Posterior vena cava (tissue), 2 donors: ENCODE measurements at regions not wholly inside any gene's neighbourhood (a gene's known extent, or its start where the extent isn't known, plus 50 kb on each side); places are given as distances from the start of the nearest gene placed in this dataset.

Experiments
- DNase-seq: peaks from one replicate; pipeline ENCODE4 v3.0.0-alpha.2; 2020; ENCODE audit warnings: low spot score
- intact Hi-C, 2 donors: fragments of 100-400 bp; cut with DNase I; formaldehyde crosslinking; loops; one replicate each; pipeline versions ENCODE4 v1.14.1 to v1.14.2; 2022 to 2023
- donor health status: DM: yes; HTN: yes; CAD: no.
- donor health status: DM: yes; HTN: yes; CAD: no.

DNA sequence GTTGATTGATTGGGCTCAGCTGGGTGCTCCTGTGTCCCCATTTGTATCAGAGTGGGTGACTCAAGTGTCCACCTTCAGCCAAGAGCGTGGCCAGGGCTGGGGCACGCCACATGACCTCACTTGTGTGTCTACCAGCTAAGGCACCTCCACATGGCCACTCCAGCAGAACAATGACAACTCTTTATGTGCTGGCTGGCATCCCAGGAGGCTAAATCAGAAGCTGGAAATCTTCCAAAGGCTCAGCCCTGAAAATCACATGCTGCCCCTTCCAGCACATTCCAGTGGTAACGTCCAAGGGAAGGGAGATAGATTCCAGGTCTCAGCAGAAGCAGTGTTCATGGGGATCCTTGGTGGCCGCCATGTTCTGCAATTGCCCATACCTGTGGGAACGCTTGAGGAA lies 585.5 kb downstream of the AJAP1 start:
- intact Hi-C loops: no loop called here
- no peak for DNase-seq

DNA sequence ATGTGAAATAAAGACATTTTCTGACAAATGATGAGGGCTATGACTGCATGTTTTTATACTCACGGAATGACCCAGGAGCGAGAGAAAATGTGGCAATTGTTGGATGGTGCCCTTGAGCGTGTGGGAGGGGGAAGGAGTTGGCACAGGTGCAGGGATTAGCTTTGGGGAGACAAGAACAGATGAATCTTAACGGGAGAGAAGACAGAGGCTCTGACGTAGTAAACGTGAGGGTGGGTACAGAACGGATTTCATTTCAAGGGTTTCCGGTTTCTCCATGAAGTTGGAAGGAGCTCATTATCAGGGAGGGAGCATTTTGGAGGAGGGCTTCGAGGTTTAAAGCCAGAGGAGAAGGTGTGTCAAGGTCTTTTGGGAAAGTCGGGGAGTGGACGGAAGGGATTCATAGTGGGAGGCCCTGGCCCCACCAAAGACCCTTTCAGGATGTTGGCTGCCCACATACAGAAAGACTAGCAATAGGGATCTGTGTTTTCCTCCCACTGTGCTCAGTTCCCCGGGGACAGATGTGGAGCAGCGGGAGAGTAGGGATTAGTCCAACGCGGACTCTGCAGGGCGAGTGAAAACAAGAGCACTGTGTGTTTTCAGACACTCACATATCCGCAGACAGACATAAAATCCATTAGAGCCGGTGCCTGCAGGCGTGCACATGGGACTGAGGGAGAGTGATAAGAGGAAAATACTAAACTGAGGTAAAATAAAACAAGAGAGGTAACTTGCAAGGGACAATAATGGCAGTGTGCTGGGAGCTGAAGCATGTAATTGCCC lies 584.1 kb downstream of the AJAP1 start:
- no peak for DNase-seq

DNA sequence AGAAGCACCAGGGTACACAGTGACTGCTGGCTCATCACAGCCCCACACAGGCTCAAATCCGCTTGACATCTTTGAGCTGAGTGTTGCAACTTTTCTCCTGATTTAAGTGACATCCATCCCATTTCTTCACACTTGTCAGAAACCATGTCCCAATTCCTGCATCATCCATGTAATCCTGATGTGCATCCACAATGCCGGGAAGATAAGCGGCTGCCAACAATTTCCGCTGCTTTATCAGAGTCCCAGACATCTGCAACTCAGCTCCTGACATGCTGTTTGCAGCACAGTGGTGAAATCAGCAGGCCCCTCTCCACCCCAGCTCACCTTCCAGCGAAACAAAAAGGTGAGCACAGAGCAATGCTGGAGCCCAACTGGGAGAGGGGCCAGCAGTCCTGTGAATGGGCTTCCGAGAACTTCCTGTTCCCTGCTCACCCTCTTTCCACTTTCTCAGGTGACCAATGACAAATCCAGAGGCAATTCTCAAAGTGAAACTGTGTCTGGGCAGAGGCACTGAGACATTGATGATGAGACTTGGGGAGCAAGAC lies 581.0 kb downstream of the AJAP1 start:
- no peak for DNase-seq
- intact Hi-C loops: no loop called here

More for the DNA sequence above, 584.1 kb downstream of the AJAP1 start:
- intact Hi-C loops: no loop called here

DNA sequence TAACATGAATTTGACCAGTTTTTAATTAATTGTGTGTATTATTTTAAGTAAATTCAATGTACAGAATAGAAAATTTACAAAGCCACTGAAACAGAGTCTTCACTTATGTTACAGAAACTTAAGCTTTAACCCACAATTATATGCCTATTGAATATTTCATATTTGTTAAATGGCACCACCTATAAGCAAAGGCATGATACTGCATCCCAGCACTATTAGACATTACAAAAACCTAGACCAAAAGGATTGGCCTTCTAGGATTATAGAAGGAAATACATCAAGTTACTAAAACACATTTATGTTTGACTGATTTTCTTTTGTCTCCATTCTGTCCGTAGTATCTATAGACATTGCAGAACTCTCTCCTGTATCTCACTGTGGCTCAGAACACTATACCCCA lies 578.1 kb downstream of the AJAP1 start:
- DNase-seq: no peak
- intact Hi-C loops: no loop called here

DNA sequence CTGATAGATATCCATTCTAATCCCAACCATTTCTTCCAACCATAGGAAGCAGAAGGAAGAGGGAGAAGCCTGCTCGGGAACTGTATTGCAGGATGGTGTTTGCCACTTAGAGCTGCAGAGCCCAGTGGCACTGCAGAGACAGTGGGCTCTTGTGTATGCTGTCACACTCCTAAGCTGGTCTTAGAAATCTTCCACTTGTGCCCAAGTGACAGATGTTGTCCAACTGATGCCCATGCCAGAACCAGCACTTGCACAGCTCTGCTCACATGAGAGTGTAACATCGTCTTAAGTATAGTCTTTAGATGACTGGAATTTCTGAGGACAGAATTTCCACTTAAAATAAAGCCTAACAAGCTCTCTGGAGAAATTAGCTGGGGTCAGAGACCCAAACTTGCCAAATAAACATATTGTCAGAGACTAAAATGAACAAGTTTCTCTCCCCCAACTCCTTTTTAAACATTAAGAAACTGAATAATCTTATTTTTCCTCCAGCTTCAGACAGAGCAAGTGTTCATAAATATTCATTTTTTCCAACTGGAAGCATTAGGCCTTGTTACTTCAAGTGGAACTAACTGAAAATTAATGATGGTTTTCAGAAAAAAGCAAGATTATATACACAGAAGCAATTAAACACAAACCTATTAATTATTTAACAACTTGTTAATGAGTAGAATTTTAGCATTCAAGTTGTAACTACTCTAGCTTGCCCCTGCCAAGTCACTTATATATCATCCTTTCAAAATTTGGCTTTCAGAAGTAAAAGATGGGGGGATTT lies 577.3 kb downstream of the AJAP1 start:
- no peak for DNase-seq

DNA sequence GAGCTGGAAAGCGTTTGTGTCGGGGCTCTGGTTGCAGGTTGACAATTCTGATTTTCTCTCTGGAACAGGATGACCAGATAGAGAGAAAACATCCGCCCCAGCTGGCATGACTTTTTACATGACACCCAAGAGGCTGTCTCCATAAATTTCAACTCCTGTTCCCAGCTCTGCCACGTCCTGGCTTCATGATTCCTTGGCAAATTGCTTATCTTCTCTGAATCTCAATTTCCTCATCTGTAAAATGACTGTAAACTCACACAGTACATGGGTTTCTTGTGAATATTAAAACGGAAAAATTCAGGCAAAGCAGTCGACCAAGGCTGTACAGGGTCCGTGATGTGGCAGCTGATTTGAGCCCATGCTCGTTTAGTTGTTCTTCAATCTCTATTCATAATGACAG lies 572.7 kb downstream of the AJAP1 start:
- intact Hi-C loops: no loop called here
- no peak for DNase-seq

More for the DNA sequence above, 577.3 kb downstream of the AJAP1 start:
- intact Hi-C loops: no loop called here

DNA sequence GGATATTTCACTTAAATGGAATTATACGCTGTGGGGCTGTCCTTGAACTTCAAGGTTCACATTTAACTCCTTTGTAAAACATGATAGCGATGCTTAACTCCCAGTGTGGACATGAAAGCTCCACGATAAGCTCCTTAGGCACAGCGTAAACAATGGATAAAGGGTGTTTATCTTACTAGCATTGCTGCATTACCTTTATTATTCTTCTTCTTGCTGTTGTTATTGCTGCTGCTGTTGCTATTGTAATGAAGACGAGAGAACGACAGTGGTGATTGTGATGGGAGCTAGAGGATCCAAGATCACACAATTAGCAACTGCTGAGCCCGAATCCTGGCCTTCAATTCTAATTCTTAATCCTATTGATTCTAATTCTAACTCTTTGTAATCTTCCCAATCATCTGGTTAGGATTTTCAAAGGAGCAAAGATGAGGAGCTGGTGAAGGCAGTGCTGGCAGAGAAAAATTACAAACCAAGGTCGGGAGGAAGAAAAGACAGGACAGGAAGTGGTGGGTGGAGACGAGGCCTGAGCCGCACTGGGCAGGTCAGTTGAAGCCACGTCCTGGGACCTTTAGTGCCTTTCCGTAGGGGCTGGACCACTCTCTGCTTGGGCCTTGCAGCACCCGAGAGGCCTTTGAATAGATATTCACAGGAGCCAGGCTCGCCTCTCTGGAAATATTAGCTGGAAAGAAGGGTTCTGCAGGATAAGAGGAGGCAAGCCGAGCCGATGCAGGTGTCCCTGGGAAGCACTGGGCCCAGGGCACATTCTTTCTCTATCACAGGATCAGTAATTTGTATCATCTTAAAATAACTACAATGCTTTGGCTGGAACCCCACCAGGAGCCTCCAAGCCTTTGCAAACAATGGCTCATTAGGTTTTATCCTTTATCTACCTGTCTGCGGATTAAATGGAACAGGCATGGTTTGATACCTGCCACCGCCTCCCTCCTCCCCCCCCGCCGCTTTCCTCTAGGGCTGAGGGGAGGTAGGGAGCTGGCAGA lies 571.6 kb downstream of the AJAP1 start:
- DNase-seq: no peak
- intact Hi-C loops: no loop called here

DNA sequence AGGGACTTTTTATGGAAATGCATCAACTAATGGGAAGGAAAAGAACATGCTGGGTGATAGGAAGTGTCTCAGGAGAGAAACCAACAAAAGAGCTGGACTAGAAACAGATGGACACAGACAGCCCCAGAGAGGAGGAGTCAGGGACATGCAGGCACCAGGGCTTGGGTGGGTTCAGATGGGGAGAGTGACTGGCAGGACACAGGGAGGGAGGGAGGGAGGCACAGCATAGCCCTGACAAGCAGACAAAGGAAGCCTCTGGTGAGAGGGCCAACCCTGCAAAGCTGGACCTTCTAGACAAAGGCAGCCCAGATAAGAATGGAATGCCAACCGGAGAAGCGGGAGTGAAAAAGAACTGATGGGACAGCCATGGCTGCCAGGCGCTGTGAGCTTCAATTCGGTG lies 568.8 kb downstream of the AJAP1 start:
- DNase-seq: no peak
- intact Hi-C loops: no loop called here

DNA sequence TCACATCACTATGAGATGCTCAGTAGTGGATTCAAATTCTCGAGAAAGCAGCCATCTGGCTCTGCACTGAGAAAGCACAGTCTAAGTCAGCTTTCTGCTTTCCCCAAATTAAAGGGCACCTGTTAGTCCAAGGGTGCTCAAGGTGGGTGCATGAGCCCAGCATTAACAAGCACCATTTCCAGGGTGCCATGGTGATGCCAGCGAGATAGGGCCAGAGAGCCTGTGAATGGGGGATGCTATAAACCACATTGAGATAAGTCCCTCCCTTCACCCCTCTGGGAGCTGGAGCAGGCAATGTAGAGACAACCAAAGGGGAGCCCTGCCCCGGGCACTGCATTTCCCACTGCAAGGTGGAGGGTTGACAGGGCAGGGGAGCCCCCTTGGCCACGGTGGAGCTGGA lies 568.2 kb downstream of the AJAP1 start:
- DNase-seq: no peak
- intact Hi-C loops: no loop called here

DNA sequence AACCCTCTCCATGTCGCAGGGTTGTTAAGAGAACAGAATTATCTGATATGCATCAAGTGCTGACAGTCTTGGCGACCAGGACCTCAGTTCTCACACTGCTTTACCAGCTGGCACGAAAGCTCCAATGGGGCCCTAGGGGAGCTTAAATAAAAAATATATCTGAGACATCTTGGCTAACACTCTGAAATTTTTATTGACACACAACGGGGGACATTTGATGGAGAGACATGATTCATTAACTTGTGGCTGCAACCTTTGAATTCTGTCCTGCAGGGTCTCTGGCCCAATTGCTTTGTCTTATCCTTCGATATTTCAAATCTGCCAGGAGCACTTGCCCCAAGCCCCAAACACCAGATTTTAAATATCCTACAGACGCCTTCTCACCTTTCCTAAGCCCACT lies 567.0 kb downstream of the AJAP1 start:
- intact Hi-C loops: no loop called here

DNA sequence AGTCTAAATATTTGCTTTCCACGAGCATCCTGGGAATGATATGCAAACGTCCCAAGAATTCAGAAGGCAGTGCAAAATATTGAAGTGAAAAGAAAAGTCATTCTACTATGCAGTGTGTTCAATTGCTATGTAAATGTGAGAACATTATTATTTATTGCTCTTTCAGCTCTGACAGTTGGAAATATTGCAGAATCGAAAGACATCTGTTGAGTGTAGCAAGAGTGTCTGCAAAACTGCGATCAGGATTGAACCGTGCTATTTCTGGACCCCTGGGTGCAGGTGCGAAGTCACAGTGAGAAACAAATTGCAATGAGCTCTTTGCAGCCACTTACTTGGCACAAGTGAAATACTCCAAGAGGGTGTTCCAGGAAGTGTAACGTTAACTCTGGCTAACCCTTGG lies 566.4 kb downstream of the AJAP1 start:
- intact Hi-C loops: no loop called here
- no peak for DNase-seq

More for the DNA sequence above, 567.0 kb downstream of the AJAP1 start:
- no peak for DNase-seq

DNA sequence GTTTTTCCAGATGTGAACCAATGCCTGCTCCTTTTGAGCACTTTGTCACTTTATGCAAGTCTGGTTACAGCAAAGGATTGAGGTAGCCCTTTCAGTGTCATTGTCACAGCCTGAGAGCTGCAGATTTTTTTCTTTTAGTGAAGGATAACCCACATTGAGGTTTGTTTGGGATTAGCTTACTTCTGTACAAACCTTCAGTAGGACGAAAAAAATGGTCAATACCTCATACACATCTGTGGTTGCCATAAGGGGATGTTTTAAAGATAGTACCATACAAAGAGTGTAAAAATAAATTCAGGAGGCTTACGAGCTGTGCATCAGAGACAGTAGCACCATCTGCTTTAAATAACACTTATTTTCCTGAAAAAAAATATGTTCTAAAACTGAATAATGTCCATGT lies 566.0 kb downstream of the AJAP1 start:
- no peak for DNase-seq
- intact Hi-C loops: no loop called here

DNA sequence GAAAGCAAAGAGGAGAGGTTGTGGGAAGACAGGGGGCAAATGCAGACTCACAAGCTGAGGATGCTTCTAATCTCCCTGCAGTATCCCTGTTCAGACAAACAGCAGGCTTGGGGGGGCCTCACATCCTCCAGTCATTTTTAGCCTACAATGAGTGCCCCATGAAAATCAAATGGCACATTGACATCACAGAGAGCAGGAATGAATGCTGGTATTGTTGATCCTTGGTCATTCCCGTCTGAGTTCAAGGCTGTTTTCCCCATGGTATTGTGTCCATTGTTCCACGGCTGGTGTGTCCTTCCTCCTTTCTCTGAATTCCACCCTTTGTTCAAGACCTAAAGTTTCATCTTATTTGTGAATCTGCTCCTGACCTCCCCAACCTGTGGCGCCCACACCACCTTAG lies 545.6 kb downstream of the AJAP1 start:
- intact Hi-C loops: no loop called here
- DNase-seq: no peak

DNA sequence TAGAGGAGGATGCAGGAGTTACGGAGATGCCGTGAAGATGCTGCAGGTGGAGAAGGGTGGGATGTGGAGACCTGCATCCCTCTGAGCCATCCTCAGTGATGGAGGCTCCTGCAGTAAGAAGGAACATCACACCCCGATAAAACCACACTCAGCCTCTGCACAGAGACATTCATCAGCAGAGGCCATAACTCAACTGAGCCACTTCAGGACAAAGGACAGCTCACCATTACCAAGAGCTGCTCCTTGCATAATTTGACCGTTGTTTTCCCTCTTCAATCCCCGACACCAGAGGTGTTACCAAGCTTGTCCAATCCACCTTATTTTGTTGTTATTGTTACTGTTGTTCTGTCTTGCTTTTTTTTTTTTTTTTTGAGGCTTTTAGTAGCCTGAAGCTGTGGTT lies 543.9 kb downstream of the AJAP1 start:
- intact Hi-C loops: no loop called here
- no peak for DNase-seq

DNA sequence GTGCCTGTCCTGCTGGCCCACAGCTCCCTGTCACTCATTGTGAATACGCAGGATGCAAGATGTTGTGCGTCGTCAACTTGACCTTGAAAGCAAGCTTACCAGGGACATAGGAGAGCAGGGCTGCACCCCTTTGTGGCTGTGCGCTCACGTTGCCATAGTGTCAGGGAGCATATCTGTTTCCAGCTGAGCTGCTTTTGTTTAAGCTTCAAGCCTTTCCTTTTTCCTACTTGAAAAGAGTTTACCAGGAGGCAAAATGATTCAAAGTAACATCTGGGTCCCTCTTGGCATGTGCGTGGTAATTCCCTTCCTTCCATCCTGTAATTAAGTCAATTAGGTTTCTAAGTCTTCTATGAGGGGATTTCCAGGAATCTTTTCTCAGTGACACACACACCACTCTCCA lies 537.1 kb downstream of the AJAP1 start:
- intact Hi-C loops: no loop called here
- no peak for DNase-seq

DNA sequence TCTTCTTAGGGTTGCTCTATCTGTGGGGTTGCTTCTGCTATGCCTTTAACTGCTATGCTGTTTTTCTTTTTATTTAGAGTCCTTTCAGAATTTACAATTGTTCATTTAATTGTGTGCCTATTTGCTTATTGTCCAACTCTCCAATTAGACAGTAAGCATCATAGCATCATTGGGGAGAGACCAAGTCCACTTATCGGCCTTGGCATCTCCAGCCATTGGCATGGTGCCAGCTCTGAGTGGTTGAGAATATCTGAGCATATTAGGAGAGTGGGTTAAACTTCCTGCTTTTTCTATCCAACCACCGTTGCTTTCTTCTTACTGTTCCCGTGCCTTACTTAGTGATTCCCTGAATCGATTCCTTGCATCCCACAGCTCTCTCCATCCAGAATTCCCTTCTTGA lies 535.0 kb downstream of the AJAP1 start:
- no peak for DNase-seq
- intact Hi-C loops: no loop called here

DNA sequence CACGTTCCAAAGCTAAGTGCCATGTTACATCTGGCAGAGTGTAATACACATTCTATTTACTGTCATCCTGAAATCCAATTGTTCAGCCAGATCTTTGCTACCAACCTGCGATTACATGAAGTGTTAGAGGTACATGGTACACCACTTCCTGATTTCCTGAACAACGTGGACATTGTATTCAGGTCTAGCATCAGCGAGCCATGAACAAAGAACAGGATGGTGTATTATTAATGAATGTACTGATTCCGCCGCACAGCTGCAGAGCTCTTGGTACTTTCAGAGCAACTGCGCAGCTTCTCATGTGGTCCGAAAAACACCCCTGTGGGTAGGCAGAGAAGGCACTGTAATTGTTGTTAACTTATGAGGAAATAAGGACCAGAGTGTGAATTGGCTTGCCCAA lies 511.4 kb downstream of the AJAP1 start:
- intact Hi-C loops: no loop called here
- DNase-seq: no peak

DNA sequence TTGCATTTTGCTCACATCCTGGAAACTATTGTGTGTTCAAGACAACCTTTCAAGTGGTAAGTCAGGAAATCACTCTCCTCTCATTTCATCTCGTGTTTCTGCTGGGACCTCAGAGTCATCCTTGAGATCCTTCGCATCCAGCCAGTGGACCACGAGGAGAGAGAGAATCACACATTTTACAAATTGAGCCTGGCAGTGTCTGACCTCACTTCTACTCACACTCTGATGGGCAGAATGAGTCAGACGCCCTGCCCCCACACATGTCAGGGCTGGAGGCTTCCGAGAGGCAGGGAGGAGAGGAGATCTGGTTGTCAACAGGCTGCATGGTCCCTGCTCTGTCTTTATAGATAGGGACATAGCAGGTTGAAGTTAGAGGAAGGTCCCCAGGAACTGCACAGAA lies 509.7 kb downstream of the AJAP1 start:
- intact Hi-C loops: no loop called here
- no peak for DNase-seq

DNA sequence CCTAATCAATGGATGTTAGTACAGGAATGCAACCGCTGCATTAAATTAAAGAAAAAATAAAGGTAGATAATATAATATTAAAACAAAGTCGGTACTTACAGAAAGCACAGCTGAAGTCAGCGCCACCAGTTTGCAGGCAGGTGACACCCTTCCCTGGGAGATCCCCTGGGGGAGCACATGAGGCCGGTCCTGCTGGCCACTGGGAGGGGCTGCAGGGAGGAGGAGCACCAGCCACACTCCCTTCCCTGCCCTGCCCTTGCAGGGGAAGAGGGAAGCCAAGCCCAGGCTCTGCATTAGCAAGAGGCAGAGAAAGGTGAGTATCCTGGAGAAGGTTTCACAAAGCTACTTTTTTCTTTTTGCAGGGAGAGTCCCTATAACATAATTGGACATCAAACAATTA lies 507.0 kb downstream of the AJAP1 start:
- intact Hi-C loops: no loop called here
- DNase-seq: no peak

DNA sequence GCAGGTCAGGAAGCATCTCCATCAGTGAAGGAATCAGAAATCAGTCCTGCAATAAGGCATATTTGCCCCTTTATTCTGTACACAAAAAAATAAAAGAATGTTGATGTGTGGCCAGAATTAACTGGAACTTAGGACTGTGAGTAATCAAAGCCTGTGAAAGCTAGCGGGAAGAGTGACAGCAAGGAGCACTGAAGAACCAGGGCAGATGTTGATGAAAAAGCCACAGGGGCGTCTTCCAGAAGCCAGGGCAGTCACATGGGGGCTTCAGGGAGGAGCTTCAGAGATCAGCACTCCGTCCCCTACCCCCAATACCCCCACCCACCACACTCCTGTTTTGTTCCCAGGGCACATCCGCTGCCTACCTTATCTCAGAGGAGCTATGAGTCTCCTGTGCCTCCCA lies 502.8 kb downstream of the AJAP1 start:
- no peak for DNase-seq
- intact Hi-C loops: no loop called here
